Naive thymus-derived CD4-positive, alpha-beta T cell (primary cell): ENCODE measurements at regions not wholly inside any gene's neighbourhood (a gene's known extent, or its start where the extent isn't known, plus 50 kb on each side); places are given as distances from the start of the nearest gene placed in this dataset.

Experiments
- ATAC-seq: fragments of 150-1000 bp; cut with Tn5 transposase; 2 replicates; pipeline ENCODE4 v1.10.0; 2021; ENCODE audit warnings: mild to moderate bottlenecking, moderate library complexity
- CTCF ChIA-PET: fragments of 350-600 bp; sonication (Branson Sonifier 250); formaldehyde crosslinking; loops from one replicate; lab custom pipeline; 2021; ENCODE audit warnings: antibody characterized with exemption; lab: Charles Lee
- POLR2A ChIA-PET: fragments of 350-600 bp; sonication (Branson Sonifier 250); formaldehyde crosslinking; loops from one replicate; lab custom pipeline; 2021; ENCODE audit warnings: antibody characterized with exemption, inconsistent platforms; lab: Charles Lee
- DNase-seq, 9 donors: peaks; one replicate each; pipeline versions ENCODE4 v3.0.0 to v3.0.0-alpha.2; 2020 to 2022; ENCODE audit warnings: mixed read lengths in 1 of 9
- H3K27ac ChIP-seq: one replicate; pipeline ENCODE4 v1.7.0; 2013; ENCODE audit warnings: mild to moderate bottlenecking, low read depth, low read length, moderate library complexity
- H3K27me3 ChIP-seq, 2 donors: one replicate each; pipeline ENCODE4 v1.7.0; 2013; ENCODE audit warnings: low read length in 2 of 2, mild to moderate bottlenecking in 2 of 2, moderate library complexity in 2 of 2; ENCODE audit not compliant: control insufficient read depth in 2 of 2, insufficient read depth in 2 of 2
- H3K36me3 ChIP-seq, 3 experiments: 1 replicate in 2 of 3; 2 replicates in 1 of 3; pipeline ENCODE4 v1.7.0; 2013; ENCODE audit warnings: low read length in 3 of 3, mild to moderate bottlenecking in 3 of 3, moderate library complexity in 1 of 3; ENCODE audit not compliant: insufficient read depth in 3 of 3, control insufficient read depth in 2 of 3
- H3K4me1 ChIP-seq, 2 donors: one replicate each; pipeline ENCODE4 v1.7.0; 2013; ENCODE audit warnings: low read length in 2 of 2, mild to moderate bottlenecking in 2 of 2, moderate library complexity in 1 of 2; ENCODE audit not compliant: control insufficient read depth in 2 of 2, insufficient read depth in 2 of 2
- H3K4me3 ChIP-seq: 2 replicates; pipeline ENCODE4 v1.7.0; 2013; ENCODE audit warnings: mild to moderate bottlenecking, low read length
- H3K9me3 ChIP-seq, 3 experiments: 1 replicate in 2 of 3; 2 replicates in 1 of 3; pipeline ENCODE4 v1.7.0; 2013; ENCODE audit warnings: low read length in 3 of 3; ENCODE audit not compliant: control insufficient read depth in 2 of 3
- H3K27ac Mint-ChIP-seq, 9 donors: one replicate each; pipeline ENCODE4 v1.8.0; 2020 to 2022; ENCODE audit warnings: mixed read lengths in 9 of 9, mild to moderate bottlenecking in 8 of 9, moderate library complexity in 5 of 9, inconsistent platforms in 2 of 9
- H3K27me3 Mint-ChIP-seq, 5 donors: one replicate each; pipeline ENCODE4 v1.8.0; 2021 to 2022; ENCODE audit warnings: mixed read lengths in 5 of 5, mild to moderate bottlenecking in 1 of 5
- H3K36me3 Mint-ChIP-seq, 5 donors: one replicate each; pipeline ENCODE4 v1.8.0; 2020 to 2022; ENCODE audit warnings: mixed read lengths in 5 of 5, mild to moderate bottlenecking in 3 of 5, inconsistent platforms in 1 of 5
- H3K4me1 Mint-ChIP-seq, 7 donors: one replicate each; pipeline ENCODE4 v1.8.0; 2020 to 2022; ENCODE audit warnings: mixed read lengths in 7 of 7, mild to moderate bottlenecking in 3 of 7, inconsistent platforms in 1 of 7
- H3K4me3 Mint-ChIP-seq, 10 donors: one replicate each; pipeline ENCODE4 v1.8.0; 2020 to 2022; ENCODE audit warnings: mild to moderate bottlenecking in 10 of 10, mixed read lengths in 10 of 10, moderate library complexity in 6 of 10, inconsistent platforms in 2 of 10
- H3K9me3 Mint-ChIP-seq, 11 donors: one replicate each; pipeline ENCODE4 v1.8.0; 2020 to 2022; ENCODE audit warnings: mixed read lengths in 11 of 11, mild to moderate bottlenecking in 4 of 11, inconsistent platforms in 1 of 11, moderate library complexity in 1 of 11
- intact Hi-C, 2 donors: fragments of 100-400 bp; cut with micrococcal nuclease; formaldehyde crosslinking; loops; one replicate each; pipeline ENCODE4 v1.15.1; 2023

GRCh38 chr5:162911873-162912272, 525.5 kb upstream of the CCNG1 start:
- peaks cover 0 to 6% (median 2%) of the 10 kb centered on the region in 11 donors for H3K9me3 Mint-ChIP-seq
- CTCF ChIA-PET = no interaction called here
- H3K4me3 ChIP-seq = no peak overlapping the region
- no peaks in the 10 kb centered on the region for H3K4me1 ChIP-seq
- intact Hi-C loops = no loop called here
- no peaks in the 10 kb centered on the region for H3K4me1 Mint-ChIP-seq
- no peak overlapping the region for H3K4me3 Mint-ChIP-seq
- no peaks in the 10 kb centered on the region for H3K27me3 Mint-ChIP-seq
- DNase-seq = no peak
- H3K27ac ChIP-seq = no peak overlapping the region
- H3K36me3 Mint-ChIP-seq = no peaks in the 10 kb centered on the region
- no peaks in the 10 kb centered on the region for H3K36me3 ChIP-seq
- no peaks in the 10 kb centered on the region for H3K9me3 ChIP-seq
- no peak overlapping the region for H3K27ac Mint-ChIP-seq
- H3K27me3 ChIP-seq = no peaks in the 10 kb centered on the region
- POLR2A ChIA-PET = no interaction called here
- no peak for ATAC-seq

GRCh38 chr5:162916368-162916767, 521.0 kb upstream of the CCNG1 start:
- Mint-ChIP-seq H3K4me3 (no peak overlapping the region), H3K27me3 (no peaks in the 10 kb centered on the region), H3K9me3 (peaks cover 0 to 28% (median 7%) of the 10 kb centered on the region in 11 donors), H3K4me1 (no peaks in the 10 kb centered on the region), H3K36me3 (no peaks in the 10 kb centered on the region), H3K27ac (no peak overlapping the region)
- ChIA-PET CTCF (no interaction called here), POLR2A (no interaction called here)
- intact Hi-C loops = no loop called here
- Histone ChIP-seq H3K4me1 (no peaks in the 10 kb centered on the region), H3K27ac (no peak overlapping the region), H3K4me3 (no peak overlapping the region), H3K36me3 (no peaks in the 10 kb centered on the region), H3K9me3 (no peaks in the 10 kb centered on the region), H3K27me3 (no peaks in the 10 kb centered on the region)
- DNase-seq = no peak
- ATAC-seq = no peak

- no peaks in the 10 kb centered on the region for H3K9me3 ChIP-seq
- H3K4me1 Mint-ChIP-seq = no peaks in the 10 kb centered on the region
- ATAC-seq = no peak
- H3K4me1 ChIP-seq = no peaks in the 10 kb centered on the region
- no peaks in the 10 kb centered on the region for H3K27me3 Mint-ChIP-seq
- H3K4me3 Mint-ChIP-seq = no peak overlapping the region
- H3K36me3 ChIP-seq = no peaks in the 10 kb centered on the region
- H3K27ac ChIP-seq = no peak overlapping the region
- no peak for DNase-seq
- no peaks in the 10 kb centered on the region for H3K36me3 Mint-ChIP-seq
- no peak overlapping the region for H3K27ac Mint-ChIP-seq
- H3K27me3 ChIP-seq = no peaks in the 10 kb centered on the region
- POLR2A ChIA-PET = no interaction called here
- intact Hi-C loops = no loop called here
- H3K4me3 ChIP-seq = no peak overlapping the region
- peaks cover 0 to 21% (median 13%) of the 10 kb centered on the region in 11 donors for H3K9me3 Mint-ChIP-seq
- CTCF ChIA-PET = no interaction called here
These were observed 508.3 kb upstream of the CCNG1 start for GRCh38 chr5:162929104-162929503.

- H3K27ac ChIP-seq = no peak overlapping the region
- POLR2A ChIA-PET = no interaction called here
- intact Hi-C loops = no loop called here
- Mint-ChIP-seq H3K36me3 (peaks cover 0 to 6% (median 0%) of the 10 kb centered on the region in 5 donors), H3K9me3 (peaks cover 4 to 39% (median 19%) of the 10 kb centered on the region in 11 donors), H3K4me3 (no peak overlapping the region), H3K27me3 (no peaks in the 10 kb centered on the region), H3K27ac (no peak overlapping the region), H3K4me1 (no peaks in the 10 kb centered on the region)
- no peaks in the 10 kb centered on the region for H3K27me3 ChIP-seq
- peaks cover 0 to 14% (median 0%) of the 10 kb centered on the region in 3 experiments for H3K9me3 ChIP-seq
- H3K4me1 ChIP-seq = no peaks in the 10 kb centered on the region
- H3K36me3 ChIP-seq = no peaks in the 10 kb centered on the region
- DNase-seq = no peak
- ATAC-seq = no peak
- CTCF ChIA-PET = no interaction called here
- H3K4me3 ChIP-seq = no peak overlapping the region
These were observed 505.9 kb upstream of the CCNG1 start for GRCh38 chr5:162931501-162931900.

- Histone ChIP-seq H3K9me3 (peaks cover 0 to 11% (median 0%) of the 10 kb centered on the region in 3 experiments), H3K4me3 (no peak overlapping the region), H3K27ac (no peak overlapping the region), H3K36me3 (no peaks in the 10 kb centered on the region), H3K4me1 (no peaks in the 10 kb centered on the region), H3K27me3 (no peaks in the 10 kb centered on the region)
- H3K9me3 Mint-ChIP-seq = peaks cover 0 to 23% (median 13%) of the 10 kb centered on the region in 11 donors
- no peaks in the 10 kb centered on the region for H3K4me1 Mint-ChIP-seq
- POLR2A ChIA-PET = no interaction called here
- CTCF ChIA-PET = no interaction called here
- intact Hi-C loops = no loop called here
- H3K36me3 Mint-ChIP-seq = peaks cover 0 to 2% (median 0%) of the 10 kb centered on the region in 5 donors
- no peak overlapping the region for H3K27ac Mint-ChIP-seq
- DNase-seq = no peak
- H3K27me3 Mint-ChIP-seq = no peaks in the 10 kb centered on the region
- H3K4me3 Mint-ChIP-seq = no peak overlapping the region
- no peak for ATAC-seq
These were observed 497.4 kb upstream of the CCNG1 start for GRCh38 chr5:162939991-162940390.

- no peaks in the 10 kb centered on the region for H3K27me3 Mint-ChIP-seq
- H3K4me3 ChIP-seq = no peak overlapping the region
- no peaks in the 10 kb centered on the region for H3K27me3 ChIP-seq
- H3K36me3 Mint-ChIP-seq = no peaks in the 10 kb centered on the region
- H3K27ac Mint-ChIP-seq = no peak overlapping the region
- H3K4me1 ChIP-seq = no peaks in the 10 kb centered on the region
- H3K9me3 ChIP-seq = no peaks in the 10 kb centered on the region
- intact Hi-C loops = no loop called here
- H3K36me3 ChIP-seq = no peaks in the 10 kb centered on the region
- no peaks in the 10 kb centered on the region for H3K4me1 Mint-ChIP-seq
- H3K4me3 Mint-ChIP-seq = no peak overlapping the region
- CTCF ChIA-PET = no interaction called here
- no peak for DNase-seq
- POLR2A ChIA-PET = no interaction called here
- H3K9me3 Mint-ChIP-seq = peaks cover 0 to 27% (median 5%) of the 10 kb centered on the region in 11 donors
- no peak overlapping the region for H3K27ac ChIP-seq
- no peak for ATAC-seq
These were observed 488.7 kb upstream of the CCNG1 start for GRCh38 chr5:162948677-162949076.

- ATAC-seq = no peak
- Mint-ChIP-seq H3K9me3 (peaks cover 0 to 14% (median 5%) of the 10 kb centered on the region in 11 donors), H3K4me3 (no peak overlapping the region), H3K4me1 (no peaks in the 10 kb centered on the region), H3K27me3 (no peaks in the 10 kb centered on the region), H3K27ac (no peak overlapping the region), H3K36me3 (no peaks in the 10 kb centered on the region)
- Histone ChIP-seq H3K9me3 (no peaks in the 10 kb centered on the region), H3K4me1 (no peaks in the 10 kb centered on the region), H3K27ac (no peak overlapping the region), H3K36me3 (no peaks in the 10 kb centered on the region), H3K4me3 (no peak overlapping the region), H3K27me3 (no peaks in the 10 kb centered on the region)
- DNase-seq = no peak
- ChIA-PET CTCF (no interaction called here), POLR2A (no interaction called here)
- intact Hi-C loops = no loop called here
These were observed 480.8 kb upstream of the CCNG1 start for GRCh38 chr5:162956570-162956969.
